ENCODE measurements at regions not wholly inside any gene's neighbourhood (a gene's known extent, or its start where the extent isn't known, plus 50 kb on each side); places are given as distances from the start of the nearest gene placed in this dataset.
A peak's percentile ranks its signal among the peaks of the same experiment; 100 is the strongest.

DNA sequence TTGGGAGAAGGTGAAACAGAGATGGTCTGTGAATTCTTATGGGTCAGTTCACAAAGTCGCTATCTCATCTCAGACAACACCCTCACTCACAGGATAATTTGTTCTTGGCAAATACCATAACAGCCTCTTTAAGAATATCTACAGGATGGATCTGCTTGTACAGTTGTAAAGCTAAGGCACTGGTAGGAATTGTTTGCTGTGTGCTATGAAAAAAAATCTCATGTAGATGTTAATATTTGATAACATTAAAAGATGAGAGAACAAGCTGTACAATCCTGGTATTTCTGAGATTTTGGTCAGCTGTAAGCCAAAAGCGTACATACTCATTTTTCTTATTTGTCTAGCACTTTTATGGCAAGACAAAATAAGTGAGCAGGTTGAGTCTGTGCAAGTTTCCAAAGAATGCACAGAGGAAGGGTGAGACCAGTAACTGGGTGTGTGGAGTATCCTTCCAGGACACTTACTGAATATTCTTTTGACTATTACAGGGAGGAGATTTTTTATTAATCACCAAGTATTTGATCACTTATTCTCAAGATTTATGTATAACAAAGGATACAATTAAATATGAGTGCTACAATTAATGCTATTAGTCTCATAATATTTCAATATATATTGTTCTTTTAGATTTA lies 814.5 kb upstream of the MIR17HG start:
- WGBS, 2 donors: 85 to 92% methylated on average over 2 of the region's 2 CpGs
- TF ChIP-seq, protein P1, sequence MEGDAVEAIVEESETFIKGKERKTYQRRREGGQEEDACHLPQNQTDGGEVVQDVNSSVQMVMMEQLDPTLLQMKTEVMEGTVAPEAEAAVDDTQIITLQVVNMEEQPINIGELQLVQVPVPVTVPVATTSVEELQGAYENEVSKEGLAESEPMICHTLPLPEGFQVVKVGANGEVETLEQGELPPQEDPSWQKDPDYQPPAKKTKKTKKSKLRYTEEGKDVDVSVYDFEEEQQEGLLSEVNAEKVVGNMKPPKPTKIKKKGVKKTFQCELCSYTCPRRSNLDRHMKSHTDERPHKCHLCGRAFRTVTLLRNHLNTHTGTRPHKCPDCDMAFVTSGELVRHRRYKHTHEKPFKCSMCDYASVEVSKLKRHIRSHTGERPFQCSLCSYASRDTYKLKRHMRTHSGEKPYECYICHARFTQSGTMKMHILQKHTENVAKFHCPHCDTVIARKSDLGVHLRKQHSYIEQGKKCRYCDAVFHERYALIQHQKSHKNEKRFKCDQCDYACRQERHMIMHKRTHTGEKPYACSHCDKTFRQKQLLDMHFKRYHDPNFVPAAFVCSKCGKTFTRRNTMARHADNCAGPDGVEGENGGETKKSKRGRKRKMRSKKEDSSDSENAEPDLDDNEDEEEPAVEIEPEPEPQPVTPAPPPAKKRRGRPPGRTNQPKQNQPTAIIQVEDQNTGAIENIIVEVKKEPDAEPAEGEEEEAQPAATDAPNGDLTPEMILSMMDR (IDR thresholded peaks at IDR 0.05): no peak
- Histone ChIP-seq H3K36me3 (no peaks in the 10 kb centered on the region), H3K9me3 (peaks cover 0 to 6% (median 0%) of the 10 kb centered on the region in 11 donors), H3K4me1 (no peaks in the 10 kb centered on the region), H3K4me3 (no peak overlapping the region), H3K27ac (peak overlapping the region in 1 of 10 donors; percentile 55), H3K27me3 (no peaks in the 10 kb centered on the region)
- DNase-seq (no peak), ATAC-seq (no peak)
- intact Hi-C loops (cut with DNase I): no loop called here

DNA sequence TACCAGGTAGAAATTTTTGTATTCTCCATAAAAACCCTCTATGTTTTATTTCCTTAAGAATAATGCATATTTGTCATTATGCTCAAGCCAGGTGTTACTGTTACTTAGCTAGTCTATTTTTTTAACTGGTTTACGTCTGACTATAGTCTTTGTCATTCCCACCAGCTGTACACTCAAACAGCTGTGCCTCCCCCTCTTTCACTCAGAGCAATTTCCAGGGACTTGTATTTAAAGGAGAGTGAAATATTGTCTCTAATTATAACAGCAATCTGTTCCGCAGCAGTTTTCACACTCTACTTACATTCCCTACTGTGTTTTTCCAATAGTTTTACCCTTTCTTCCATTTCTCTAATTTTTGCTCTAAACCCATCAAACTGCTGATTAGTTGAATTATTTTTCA lies 813.6 kb upstream of the MIR17HG start:
- H3K9me3 ChIP-seq: peaks cover 0 to 10% (median 5%) of the 10 kb centered on the region in 11 donors
- intact Hi-C loops (cut with DNase I): no loop called here
- 44 to 46% methylated on average over 2 of the region's 2 CpGs for WGBS, 2 donors
- peak overlapping the region in 2 of 10 donors; percentile 55 to 60 for H3K27ac ChIP-seq
- no peaks in the 10 kb centered on the region for H3K36me3 ChIP-seq
- no peaks in the 10 kb centered on the region for H3K27me3 ChIP-seq
- H3K4me1 ChIP-seq: no peaks in the 10 kb centered on the region
- no peak overlapping the region for H3K4me3 ChIP-seq
- DNase-seq: no peak
- ATAC-seq: no peak
- TF ChIP-seq, protein P1 (IDR thresholded peaks at IDR 0.05): no peak

DNA sequence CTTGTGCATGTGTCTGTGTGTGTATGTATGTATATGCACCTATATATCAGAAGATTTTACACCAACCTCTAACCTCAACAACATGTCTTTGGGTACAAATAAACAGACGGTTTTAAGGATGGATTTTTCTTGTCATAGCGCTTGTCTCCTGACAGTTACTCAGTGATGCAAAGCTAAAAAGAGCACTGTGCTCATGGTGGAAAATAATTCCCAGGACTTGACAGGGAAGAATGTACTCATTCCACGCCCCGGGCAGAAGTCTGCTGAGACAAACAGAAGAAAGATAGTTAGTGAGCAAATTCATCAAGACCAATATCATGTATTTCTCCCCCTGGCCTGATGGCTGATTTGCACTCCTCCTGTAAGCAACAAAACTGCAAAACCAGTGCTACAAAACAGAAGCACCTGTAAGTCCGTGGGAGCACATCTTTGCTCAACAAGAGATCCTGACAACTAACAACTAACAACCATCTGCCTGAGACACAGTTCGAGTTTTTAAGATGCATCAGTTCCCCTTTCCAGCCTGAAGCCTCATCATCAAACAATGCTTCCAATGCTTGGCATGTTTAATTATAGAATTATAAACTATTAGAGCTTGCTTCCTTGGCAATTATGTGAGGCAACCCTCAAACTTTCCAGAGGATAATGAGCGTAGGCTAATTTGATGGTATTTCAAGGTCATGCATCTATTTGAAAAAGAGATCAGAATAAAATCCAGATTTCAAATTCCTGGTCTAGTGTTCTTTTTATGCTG lies 812.7 kb upstream of the MIR17HG start:
- H3K36me3 ChIP-seq: no peaks in the 10 kb centered on the region
- H3K27ac ChIP-seq: peak overlapping the region in 4 of 10 donors; percentile 16 to 60 (median 54)
- H3K4me1 ChIP-seq: no peaks in the 10 kb centered on the region
- ATAC-seq (peak in 5 of 8 donors; percentile 25 to 87 (median 74)), DNase-seq (no peak)
- 48 to 53% methylated on average over 7 of the region's 7 CpGs for WGBS, 2 donors
- no peak overlapping the region for H3K4me3 ChIP-seq
- intact Hi-C loops (cut with DNase I): no loop called here
- no peaks in the 10 kb centered on the region for H3K27me3 ChIP-seq
- TF ChIP-seq, protein P1 (IDR thresholded peaks at IDR 0.05): no peak
- H3K9me3 ChIP-seq: peaks cover 0 to 19% (median 8%) of the 10 kb centered on the region in 11 donors

DNA sequence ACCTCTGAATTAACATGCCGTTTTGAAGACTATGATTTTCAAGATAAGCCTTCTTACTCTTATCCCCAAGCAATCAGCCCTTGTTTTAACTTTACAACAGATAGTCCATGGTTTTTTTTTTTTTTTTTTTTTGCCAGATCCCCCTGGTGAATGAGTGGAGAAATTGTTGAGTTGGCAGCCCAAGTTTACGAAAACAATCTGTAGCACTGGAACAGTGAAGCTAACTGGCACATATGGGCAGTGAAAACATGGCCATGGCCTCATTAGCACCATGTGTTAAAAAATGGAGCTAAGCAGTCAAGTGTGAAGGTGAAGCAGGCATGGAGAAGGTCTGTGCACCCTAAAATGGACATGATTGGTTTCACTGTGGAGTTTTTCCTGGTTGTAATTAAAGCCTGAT lies 812.1 kb upstream of the MIR17HG start:
- WGBS, 2 donors: 76 to 88% methylated on average over 2 of the region's 2 CpGs
- H3K27me3 ChIP-seq: no peaks in the 10 kb centered on the region
- no peaks in the 10 kb centered on the region for H3K4me1 ChIP-seq
- no peak for ATAC-seq
- no peaks in the 10 kb centered on the region for H3K36me3 ChIP-seq
- H3K4me3 ChIP-seq: no peak overlapping the region
- DNase-seq: no peak
- peak overlapping the region in 2 of 10 donors; percentile 3 to 60 for H3K27ac ChIP-seq
- intact Hi-C loops (cut with DNase I): no loop called here
- peaks cover 0 to 24% (median 8%) of the 10 kb centered on the region in 11 donors for H3K9me3 ChIP-seq
- TF ChIP-seq, protein P1 (IDR thresholded peaks at IDR 0.05): no peak

Measured in heart right ventricle (tissue), 16 donors.